Fibroblast of the aortic adventitia (primary cell): ENCODE measurements at regions not wholly inside any gene's neighbourhood (a gene's known extent, or its start where the extent isn't known, plus 50 kb on each side); places are given as distances from the start of the nearest gene placed in this dataset.

Experiments used
- DNase-seq: peaks from one replicate; pipeline ENCODE4 v3.0.0-alpha.2; 2010; ENCODE audit warnings: low read depth
- H3K4me3 ChIP-seq: 2 replicates; pipeline ENCODE4 v1.5.1; 2011; ENCODE audit warnings: low read depth, mild to moderate bottlenecking, control low read depth, low read length, moderate library complexity
- CTCF ChIP-seq: IDR thresholded peaks from 2 replicates; pipeline ENCODE4 v1.5.1; 2011; ENCODE audit warnings: mild to moderate bottlenecking, low read length, control low read depth, inconsistent platforms; ENCODE audit not compliant: insufficient read depth

GRCh38 chr16:64287655-64288528 lies 834.0 kb downstream of the CDH11 start:
- no peak overlapping the region for H3K4me3 ChIP-seq
- DNase-seq = no peak
- no peak for TF ChIP-seq CTCF

GRCh38 chr16:64282181-64282580 lies 839.7 kb downstream of the CDH11 start:
- H3K4me3 ChIP-seq = no peak overlapping the region
- no peak for TF ChIP-seq CTCF
- DNase-seq = no peak

DNA sequence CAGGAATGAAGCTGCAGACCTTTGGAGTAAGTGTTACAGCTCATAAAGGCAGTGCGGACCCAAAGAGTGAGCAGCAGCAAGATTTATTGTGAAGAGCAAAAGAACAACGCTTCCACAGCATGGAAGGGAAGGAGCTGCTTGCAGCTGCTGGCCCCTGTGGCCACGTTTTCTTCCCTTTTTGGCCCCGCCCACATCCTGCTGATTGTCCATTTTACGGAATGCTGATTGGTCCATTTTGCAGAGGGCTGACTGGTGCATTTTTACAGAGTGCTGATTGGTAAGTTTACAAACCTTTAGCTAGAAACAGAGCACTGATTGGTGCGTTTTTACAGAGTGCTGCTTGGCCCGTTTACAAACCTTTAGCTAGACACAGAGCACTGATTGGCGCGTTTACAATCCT lies 841.5 kb downstream of the CDH11 start:
- DNase-seq = no peak

DNA sequence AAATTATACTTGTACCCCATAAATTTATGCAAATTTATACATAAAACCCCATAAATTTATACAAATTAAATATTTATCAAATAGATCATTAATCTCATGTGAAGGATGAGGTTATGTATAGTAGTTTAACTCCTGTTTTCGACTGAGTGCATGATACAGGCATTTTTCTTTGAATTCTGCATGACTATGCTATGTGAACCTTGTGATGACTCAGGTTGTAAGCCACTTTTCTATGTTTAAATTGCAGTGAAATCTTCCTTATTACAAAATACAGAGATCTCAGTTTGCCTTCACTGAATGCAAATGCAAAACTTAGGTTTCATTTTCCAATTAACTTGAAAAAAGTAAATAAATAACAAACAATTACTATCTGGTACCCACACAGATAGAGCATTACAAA lies 843.7 kb downstream of the CDH11 start:
- H3K4me3 ChIP-seq = no peak overlapping the region
- DNase-seq = peak; percentile 18
- no peak for TF ChIP-seq CTCF

More for the DNA sequence above, 841.5 kb downstream of the CDH11 start:
- H3K4me3 ChIP-seq = no peak overlapping the region
- TF ChIP-seq CTCF = no peak

GRCh38 chr16:64276646-64277045 lies 845.2 kb downstream of the CDH11 start:
- no peak for DNase-seq
- TF ChIP-seq CTCF = no peak

DNA sequence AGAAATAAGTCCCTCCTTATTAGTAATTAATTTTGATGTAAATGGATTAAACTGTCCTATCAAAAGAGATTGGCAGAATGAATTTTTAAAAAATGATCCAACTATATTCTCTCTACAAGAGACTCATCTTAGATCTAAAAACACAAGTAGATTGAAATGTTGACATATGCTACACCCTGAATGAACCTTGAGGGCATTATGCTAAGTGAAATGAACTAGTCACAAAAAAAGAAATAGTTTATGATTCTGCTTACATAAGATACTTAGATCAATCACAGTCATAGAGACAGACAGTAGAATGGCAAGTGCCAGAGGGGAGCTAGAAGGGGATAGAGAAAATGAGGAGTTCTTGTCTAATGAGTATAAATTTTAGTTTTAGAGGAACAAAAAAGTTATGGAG lies 849.8 kb downstream of the CDH11 start:
- no peak for TF ChIP-seq CTCF
- no peak for DNase-seq
- H3K4me3 ChIP-seq = no peak overlapping the region

More at GRCh38 chr16:64276646-64277045, 845.2 kb downstream of the CDH11 start:
- no peak overlapping the region for H3K4me3 ChIP-seq
